GM23248 (cell line): ENCODE measurements at regions not wholly inside any gene's neighbourhood (a gene's known extent, or its start where the extent isn't known, plus 50 kb on each side); places are given as distances from the start of the nearest gene placed in this dataset.

ENCODE experiments used
- EZH2 ChIP-seq: fragments of 200-600 bp; sonication (generic); IDR thresholded peaks from 2 replicates; pipeline ENCODE4 v1.6.1; 2018; ENCODE audit warnings: antibody characterized with exemption, mild to moderate bottlenecking; ENCODE audit not compliant: insufficient read depth, poor library complexity, severe bottlenecking
- EZH2phosphoT487 ChIP-seq: fragments of 200-600 bp; sonication (generic); IDR thresholded peaks from 2 replicates; pipeline ENCODE4 v1.6.1; 2018; ENCODE audit warnings: antibody characterized with exemption, moderate library complexity, mild to moderate bottlenecking, low read depth; ENCODE audit not compliant: insufficient read depth

DNA sequence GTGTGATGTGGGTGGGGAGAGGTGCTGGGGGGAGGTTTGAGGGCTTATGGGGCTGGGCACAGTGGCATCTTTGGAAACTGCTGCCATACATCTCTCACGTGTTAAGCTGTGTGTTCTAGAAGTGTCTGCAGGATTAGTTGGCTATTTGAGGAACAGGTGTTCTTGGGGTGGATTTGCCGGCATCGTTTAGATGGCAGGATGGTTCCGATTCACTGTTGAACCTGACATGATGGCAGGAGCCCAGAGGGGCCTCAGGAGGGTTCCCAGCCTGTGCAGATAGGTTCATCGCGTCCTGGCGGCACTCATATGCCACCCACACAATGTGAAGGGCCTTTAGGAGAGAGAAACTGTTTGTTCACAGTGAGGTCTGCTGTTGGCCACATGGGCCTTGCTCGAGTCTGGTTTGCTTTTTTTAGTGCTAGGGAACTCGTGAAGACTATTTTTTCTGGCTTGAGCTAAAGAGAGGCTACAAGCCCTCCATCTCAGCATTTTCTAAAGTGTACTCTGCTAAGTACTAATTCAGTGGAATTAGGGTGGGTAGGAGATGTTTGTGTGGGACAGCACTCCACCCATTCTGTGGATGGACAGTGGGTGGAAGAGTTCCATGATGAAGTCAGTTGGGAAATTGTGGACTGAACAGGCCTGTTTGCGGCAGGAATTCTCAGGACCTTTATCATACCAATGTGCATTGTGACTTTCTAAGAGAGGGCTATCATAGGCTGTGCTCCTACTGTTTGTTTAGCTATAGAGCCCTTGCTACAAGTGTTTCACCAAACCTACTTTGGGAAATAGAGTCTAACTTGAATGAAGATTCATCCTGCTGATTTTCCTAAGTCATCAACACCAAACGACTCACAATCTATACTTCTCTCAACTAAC lies 55.4 kb upstream of the PLET1 start:
- TF ChIP-seq EZH2phosphoT487 (no peak), EZH2 (no peak)
